HG02884 (cell line): ENCODE measurements at regions not wholly inside any gene's neighbourhood (a gene's known extent, or its start where the extent isn't known, plus 50 kb on each side); places are given as distances from the start of the nearest gene placed in this dataset.
"Not testable (repeated sequence)": the region's sequence is repeated elsewhere in the genome, so short reads cannot be mapped to it uniquely, and the experiment has no call there.

Experiments used
- ATAC-seq: cut with Tn5 transposase; IDR thresholded peaks from one replicate; pipeline ENCODE4 v1.9.1; 2021; ENCODE audit warnings: mild to moderate bottlenecking, moderate library complexity; ENCODE audit not compliant: unreplicated experiment

DNA sequence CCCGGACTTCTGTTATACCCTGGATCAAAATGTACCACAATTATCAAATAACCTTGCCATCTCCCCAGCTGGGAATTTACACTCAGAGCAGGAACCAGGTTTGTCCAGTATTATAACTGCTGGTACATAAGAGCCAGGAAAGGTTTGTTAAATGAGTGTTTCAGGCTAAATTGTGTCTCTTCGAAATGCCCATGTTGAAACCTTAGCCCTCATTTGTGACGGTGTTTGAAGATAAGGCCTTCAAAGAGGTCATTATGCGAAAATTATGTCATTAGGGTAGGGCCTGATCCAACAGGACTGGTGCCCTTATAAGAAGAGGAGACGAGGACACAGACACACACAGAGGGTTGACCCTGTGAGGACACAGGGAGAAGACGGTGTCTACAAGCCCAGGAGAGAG is 73.5 kb upstream of the DHRSX start:
- ATAC-seq = no peak

DNA sequence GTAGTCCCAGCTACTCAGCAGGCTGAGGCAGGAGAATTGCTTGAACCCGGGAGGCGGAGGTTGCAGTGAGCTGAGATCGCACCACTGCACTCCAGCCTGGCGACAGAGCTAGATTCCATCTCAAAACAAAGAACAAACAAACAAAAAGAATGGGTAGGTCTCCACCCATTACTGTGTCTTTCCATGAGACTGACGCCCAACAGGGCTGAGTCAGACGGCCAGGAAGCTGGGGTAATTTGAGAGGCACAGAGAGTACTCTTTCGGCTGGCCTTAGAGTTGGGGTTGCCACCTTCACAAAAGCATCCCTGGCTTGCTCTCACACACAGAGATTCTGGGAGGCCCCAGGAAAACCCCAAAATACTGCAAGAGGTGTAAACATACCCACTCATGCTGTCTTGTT is 72.0 kb upstream of the DHRSX start:
- ATAC-seq = no peak

DNA sequence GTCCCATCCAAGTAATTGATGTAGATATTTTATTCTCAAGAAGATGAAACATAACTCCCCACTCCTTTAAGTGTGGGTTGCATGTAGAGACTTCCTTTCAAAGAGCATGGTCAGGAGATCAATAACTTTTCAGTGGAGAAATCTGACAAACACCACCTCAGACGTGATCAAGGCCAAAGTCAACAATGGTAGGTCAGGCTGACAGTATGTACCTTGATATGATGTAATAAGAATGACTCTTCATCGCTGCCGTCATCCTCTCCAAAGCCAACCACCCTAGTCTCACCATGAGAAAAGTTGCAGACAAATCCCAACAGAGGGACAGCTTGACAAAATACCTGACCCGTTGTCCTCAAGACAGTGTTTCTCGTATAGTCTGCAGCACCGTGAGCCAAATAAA is 67.3 kb upstream of the DHRSX start:
- no peak for ATAC-seq

DNA sequence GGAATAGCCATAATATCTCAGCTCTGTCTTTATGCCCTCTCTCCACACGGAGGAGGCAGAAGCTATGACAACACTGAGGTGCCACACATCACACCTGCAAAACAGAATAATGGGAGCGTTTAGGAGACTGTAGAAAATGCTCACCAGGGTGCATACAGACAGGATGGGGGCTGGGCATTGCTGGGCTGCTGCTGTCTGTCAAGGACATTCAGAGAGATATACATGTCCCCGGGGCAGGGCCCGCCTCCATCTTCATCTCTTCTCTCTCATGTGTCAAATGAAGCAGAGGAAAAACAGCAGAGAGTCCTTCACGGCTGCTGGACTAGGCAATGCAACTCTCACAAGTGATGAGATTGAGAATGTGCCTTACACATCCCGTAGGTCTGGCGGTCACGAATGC is 65.3 kb upstream of the DHRSX start:
- no peak for ATAC-seq

GRCh38 chrX:2561456-2561855 is 60.7 kb upstream of the DHRSX start:
- ATAC-seq = no peak

DNA sequence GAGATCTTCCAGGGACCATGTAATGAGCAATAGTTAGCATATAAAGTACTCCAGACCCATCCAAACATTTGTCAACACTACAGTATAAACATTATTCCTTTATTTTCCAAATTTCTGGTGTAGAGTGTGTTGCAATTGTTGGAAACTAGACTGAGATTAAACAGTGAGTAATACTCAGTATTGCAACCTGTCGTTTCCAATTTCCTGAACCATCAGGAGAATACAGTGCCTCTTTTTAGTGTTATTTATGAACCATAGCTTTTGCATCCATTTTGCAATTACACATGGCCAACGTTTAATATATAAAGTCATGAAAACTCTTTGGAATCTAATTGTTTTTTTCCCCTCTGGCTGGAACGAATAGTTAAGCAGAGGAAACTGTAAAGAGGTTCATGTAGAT is 58.3 kb upstream of the DHRSX start:
- no peak for ATAC-seq

DNA sequence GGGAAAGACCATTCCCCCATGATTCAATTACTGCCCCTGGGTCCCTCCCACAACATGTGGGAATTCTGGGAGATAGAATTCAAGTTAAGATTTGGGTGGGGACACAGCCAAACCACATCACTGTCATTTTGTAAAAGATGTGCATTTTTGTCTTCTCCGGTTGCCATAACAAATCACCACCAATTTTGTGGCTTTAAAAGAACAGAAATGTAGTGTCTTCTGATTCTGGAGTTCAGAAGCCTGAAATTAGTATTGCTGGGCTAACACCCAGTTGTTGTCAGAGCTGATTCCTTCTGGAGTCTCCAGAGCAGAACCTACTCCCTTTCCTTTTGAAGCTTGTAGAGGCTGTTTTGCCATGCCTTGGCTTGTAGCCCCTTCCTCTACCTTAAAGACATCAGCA is 54.1 kb upstream of the DHRSX start:
- no peak for ATAC-seq

DNA sequence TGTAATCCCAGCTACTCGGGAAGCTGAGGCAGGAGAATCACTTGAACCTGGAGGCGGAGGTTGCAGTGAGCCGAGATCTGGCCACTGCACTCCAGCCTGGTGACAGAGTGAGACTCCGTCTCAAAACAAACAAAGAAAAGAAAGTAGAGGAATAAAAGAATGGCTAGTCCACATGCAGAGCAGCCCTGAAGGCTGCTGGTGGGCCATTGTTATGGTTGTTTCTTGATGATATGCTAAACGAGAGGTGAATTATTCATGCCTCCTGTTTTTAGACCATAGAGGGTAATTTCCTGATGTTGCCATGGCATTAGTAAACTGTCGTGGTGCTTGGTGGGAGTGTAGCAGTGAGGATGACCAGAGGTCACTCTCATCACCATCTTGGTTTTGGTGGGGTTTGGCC is 53.3 kb upstream of the DHRSX start:
- not testable (repeated sequence) for ATAC-seq

DNA sequence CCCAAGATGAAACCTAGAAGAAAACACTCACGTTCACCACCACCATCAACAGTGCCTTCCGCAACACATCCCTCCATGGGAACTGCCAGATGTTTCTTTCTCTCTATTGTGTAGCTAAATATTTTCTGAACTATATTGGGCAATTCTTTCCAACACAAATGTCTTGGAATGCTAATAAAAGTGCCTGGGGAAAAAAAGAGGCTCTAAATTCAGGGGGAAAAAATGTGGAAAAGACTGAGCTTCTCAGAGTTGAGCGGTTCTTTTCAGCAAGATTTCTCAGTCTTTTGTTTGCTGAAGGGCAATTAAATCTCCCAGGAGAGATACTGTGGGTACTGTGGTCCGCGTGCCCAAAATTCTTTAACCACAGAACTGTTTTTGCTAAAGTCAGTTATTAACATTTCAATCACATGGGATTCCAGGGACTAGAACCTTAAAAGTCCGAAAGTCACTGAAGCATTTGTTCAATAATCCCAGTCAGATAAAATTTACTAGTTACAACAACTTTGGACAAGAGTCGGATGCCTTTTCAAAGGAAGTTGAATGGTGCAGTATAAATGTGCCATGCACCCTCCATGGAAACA is 51.9 kb upstream of the DHRSX start:
- no peak for ATAC-seq

DNA sequence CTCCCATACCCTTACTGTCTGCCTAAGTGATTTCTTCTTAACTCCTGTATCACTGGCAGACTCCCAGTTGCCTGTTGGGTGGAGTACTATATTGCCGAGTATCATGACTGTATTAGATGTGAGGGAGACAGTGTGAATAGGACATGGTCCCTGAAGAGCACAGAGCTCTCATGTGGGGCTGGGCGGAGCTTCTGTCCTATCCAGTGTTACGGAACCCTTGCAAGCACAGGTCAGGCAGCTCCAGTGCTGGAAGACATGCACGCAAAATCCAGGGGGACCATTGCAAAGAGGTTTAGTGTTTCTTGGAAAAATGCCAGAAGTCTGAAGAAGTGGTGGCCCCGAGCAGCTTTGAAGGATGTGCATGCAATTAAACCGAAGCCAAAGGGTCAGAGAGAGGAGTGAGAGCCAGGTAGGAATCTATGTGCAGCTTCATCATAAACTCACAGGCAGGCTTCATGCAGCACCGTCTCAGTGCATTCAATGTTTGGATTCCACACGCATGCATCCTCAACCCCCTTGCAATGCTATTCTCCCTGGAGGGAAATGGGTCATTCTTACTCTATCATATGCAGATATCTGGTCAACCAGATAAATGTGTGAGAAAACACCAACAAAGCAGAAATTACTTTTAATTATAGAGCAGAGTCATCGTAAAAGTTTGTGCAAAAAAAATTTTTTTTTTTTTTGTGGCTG is 49.7 kb upstream of the DHRSX start:
- ATAC-seq = no peak
